A549 (cell line): ENCODE measurements at regions not wholly inside any gene's neighbourhood (a gene's known extent, or its start where the extent isn't known, plus 50 kb on each side); places are given as distances from the start of the nearest gene placed in this dataset.

Source experiments
- CTCF ChIP-seq: fragments of >200 bp; sonication (Bioruptor Twin); formaldehyde crosslinking; IDR thresholded peaks from 3 replicates; pipeline ENCODE4 v1.5.1; 2016
- JUNB ChIP-seq: fragments of >200 bp; sonication (Bioruptor Twin); formaldehyde crosslinking; IDR thresholded peaks from 2 replicates; pipeline ENCODE4 v1.6.1; 2016
- RAD21 ChIP-seq, 2 experiments: fragments of >200 bp in 1 of 2; sonication (Bioruptor Twin) in 1 of 2; formaldehyde crosslinking in 1 of 2; IDR thresholded peaks in 1 of 2; conservative IDR thresholded peaks in 1 of 2; 2 replicates in 1 of 2; 3 replicates in 1 of 2; pipeline ENCODE4 v1.6.1; 2012 to 2018; ENCODE audit warnings: inconsistent platforms in 1 of 2

GRCh38 chr1:192879406-192879805 lies 70.6 kb downstream of the RGS2 start:
- TF ChIP-seq JUNB (no peak), RAD21 (conservative IDR thresholded peaks at IDR 0.05 in 1 of 2, IDR thresholded peaks at IDR 0.05 in 1 of 2) (no peak), CTCF (no peak)
